CD8-positive, alpha-beta memory T cell (primary cell): ENCODE measurements at regions not wholly inside any gene's neighbourhood (a gene's known extent, or its start where the extent isn't known, plus 50 kb on each side); places are given as distances from the start of the nearest gene placed in this dataset.

Source experiments
- CTCF ChIA-PET: fragments of 350-600 bp; sonication (Branson Sonifier 250); formaldehyde crosslinking; loops from one replicate; lab custom pipeline; 2021; ENCODE audit warnings: antibody characterized with exemption; lab: Charles Lee
- POLR2A ChIA-PET: fragments of 350-600 bp; sonication (Branson Sonifier 250); formaldehyde crosslinking; loops from one replicate; lab custom pipeline; 2021; ENCODE audit warnings: antibody characterized with exemption; lab: Charles Lee
- DNase-seq, 5 donors: peaks; one replicate each; pipeline versions ENCODE4 v3.0.0 to v3.0.0-alpha.2; 2020 to 2022; ENCODE audit warnings: mixed read lengths in 1 of 5
- H3K27ac ChIP-seq: one replicate; pipeline ENCODE4 v1.7.0; 2013; ENCODE audit warnings: low read depth, mild to moderate bottlenecking, low read length, moderate library complexity
- H3K27me3 ChIP-seq: 2 replicates; pipeline ENCODE4 v1.7.0; 2013; ENCODE audit warnings: low read length, mild to moderate bottlenecking; ENCODE audit not compliant: insufficient read depth, poor library complexity, severe bottlenecking
- H3K36me3 ChIP-seq: 2 replicates; pipeline ENCODE4 v1.7.0; 2013; ENCODE audit warnings: mild to moderate bottlenecking, low read length, moderate library complexity; ENCODE audit not compliant: insufficient read depth
- H3K4me1 ChIP-seq: 2 replicates; pipeline ENCODE4 v1.7.0; 2013; ENCODE audit warnings: mild to moderate bottlenecking, low read length, moderate library complexity; ENCODE audit not compliant: insufficient read depth
- H3K4me3 ChIP-seq: 2 replicates; pipeline ENCODE4 v1.7.0; 2013; ENCODE audit warnings: mild to moderate bottlenecking, low read length
- H3K9me3 ChIP-seq: 2 replicates; pipeline ENCODE4 v1.7.0; 2013; ENCODE audit warnings: mild to moderate bottlenecking, low read length
- H3K27ac Mint-ChIP-seq, 8 donors: one replicate each; pipeline ENCODE4 v1.8.0; 2020 to 2021; ENCODE audit warnings: mixed read lengths in 8 of 8, mild to moderate bottlenecking in 6 of 8, inconsistent platforms in 3 of 8, moderate library complexity in 3 of 8
- H3K27me3 Mint-ChIP-seq, 2 donors: one replicate each; pipeline ENCODE4 v1.8.0; 2020 to 2021; ENCODE audit warnings: mixed read lengths in 2 of 2, mild to moderate bottlenecking in 1 of 2, moderate library complexity in 1 of 2
- H3K36me3 Mint-ChIP-seq, 3 donors: one replicate each; pipeline ENCODE4 v1.8.0; 2020 to 2021; ENCODE audit warnings: mixed read lengths in 3 of 3, inconsistent platforms in 1 of 3, mild to moderate bottlenecking in 1 of 3
- H3K4me1 Mint-ChIP-seq, 3 donors: one replicate each; pipeline ENCODE4 v1.8.0; 2020 to 2021; ENCODE audit warnings: mixed read lengths in 3 of 3, inconsistent platforms in 1 of 3, mild to moderate bottlenecking in 1 of 3
- H3K4me3 Mint-ChIP-seq, 7 donors: one replicate each; pipeline ENCODE4 v1.8.0; 2020 to 2021; ENCODE audit warnings: mixed read lengths in 7 of 7, mild to moderate bottlenecking in 6 of 7, moderate library complexity in 4 of 7, inconsistent platforms in 2 of 7
- H3K9me3 Mint-ChIP-seq, 5 donors: one replicate each; pipeline ENCODE4 v1.8.0; 2020 to 2022; ENCODE audit warnings: mixed read lengths in 5 of 5, mild to moderate bottlenecking in 3 of 5, moderate library complexity in 2 of 5, inconsistent platforms in 1 of 5

- ChIA-PET CTCF (interaction anchor here (0.6 kb wide), 1 partner anchor 871 kb away, joined by 3 read pairs; no protein-coding TSS in a partner anchor), POLR2A (no interaction called here)
These were observed 1293.9 kb downstream of the NCAM2 start for GRCh38 chr21:22292144-22292543.

GRCh38 chr21:22297575-22297974 lies 1299.4 kb downstream of the NCAM2 start:
- Histone ChIP-seq H3K4me3 (no peak overlapping the region), H3K9me3 (no peaks in the 10 kb centered on the region), H3K27ac (no peak overlapping the region), H3K4me1 (peaks cover 4% of the 10 kb centered on the region), H3K36me3 (no peaks in the 10 kb centered on the region), H3K27me3 (no peaks in the 10 kb centered on the region)
- Mint-ChIP-seq H3K36me3 (no peaks in the 10 kb centered on the region), H3K27ac (no peak overlapping the region), H3K4me3 (no peak overlapping the region), H3K27me3 (no peaks in the 10 kb centered on the region), H3K9me3 (peaks cover 0 to 17% (median 4%) of the 10 kb centered on the region in 5 donors), H3K4me1 (no peaks in the 10 kb centered on the region)
- no peak for DNase-seq
- ChIA-PET CTCF (no interaction called here), POLR2A (no interaction called here)

More at GRCh38 chr21:22292144-22292543, 1293.9 kb downstream of the NCAM2 start:
- Mint-ChIP-seq H3K27me3 (no peaks in the 10 kb centered on the region), H3K4me1 (no peaks in the 10 kb centered on the region), H3K9me3 (peaks cover 0 to 15% (median 7%) of the 10 kb centered on the region in 5 donors), H3K36me3 (no peaks in the 10 kb centered on the region), H3K4me3 (no peak overlapping the region), H3K27ac (no peak overlapping the region)
- Histone ChIP-seq H3K27me3 (no peaks in the 10 kb centered on the region), H3K4me1 (no peaks in the 10 kb centered on the region), H3K4me3 (no peak overlapping the region), H3K9me3 (no peaks in the 10 kb centered on the region), H3K27ac (no peak overlapping the region), H3K36me3 (no peaks in the 10 kb centered on the region)
- no peak for DNase-seq

- H3K4me1 ChIP-seq: no peaks in the 10 kb centered on the region
- peaks cover 3 to 19% (median 14%) of the 10 kb centered on the region in 5 donors for H3K9me3 Mint-ChIP-seq
- no peak overlapping the region for H3K4me3 ChIP-seq
- no peak overlapping the region for H3K27ac ChIP-seq
- H3K27ac Mint-ChIP-seq: no peak overlapping the region
- POLR2A ChIA-PET: no interaction called here
- no peaks in the 10 kb centered on the region for H3K9me3 ChIP-seq
- CTCF ChIA-PET: no interaction called here
- H3K4me3 Mint-ChIP-seq: no peak overlapping the region
- no peaks in the 10 kb centered on the region for H3K36me3 Mint-ChIP-seq
- no peaks in the 10 kb centered on the region for H3K27me3 Mint-ChIP-seq
- no peak for DNase-seq
- H3K27me3 ChIP-seq: no peaks in the 10 kb centered on the region
- H3K4me1 Mint-ChIP-seq: no peaks in the 10 kb centered on the region
- H3K36me3 ChIP-seq: no peaks in the 10 kb centered on the region
These were observed 1313.7 kb downstream of the NCAM2 start for GRCh38 chr21:22311741-22312462.

- Histone ChIP-seq H3K4me3 (no peak overlapping the region), H3K27ac (no peak overlapping the region), H3K27me3 (no peaks in the 10 kb centered on the region), H3K9me3 (no peaks in the 10 kb centered on the region), H3K36me3 (no peaks in the 10 kb centered on the region), H3K4me1 (no peaks in the 10 kb centered on the region)
- CTCF ChIA-PET: no interaction called here
- H3K36me3 Mint-ChIP-seq: no peaks in the 10 kb centered on the region
- H3K4me3 Mint-ChIP-seq: no peak overlapping the region
- peaks cover 0 to 20% (median 11%) of the 10 kb centered on the region in 5 donors for H3K9me3 Mint-ChIP-seq
- no peaks in the 10 kb centered on the region for H3K4me1 Mint-ChIP-seq
- DNase-seq: no peak
- no peak overlapping the region for H3K27ac Mint-ChIP-seq
- POLR2A ChIA-PET: no interaction called here
- H3K27me3 Mint-ChIP-seq: no peaks in the 10 kb centered on the region
These were observed 1316.8 kb downstream of the NCAM2 start for GRCh38 chr21:22314963-22315362.

- Mint-ChIP-seq H3K27ac (no peak overlapping the region), H3K4me3 (no peak overlapping the region), H3K4me1 (no peaks in the 10 kb centered on the region), H3K9me3 (peaks cover 0 to 25% (median 6%) of the 10 kb centered on the region in 5 donors), H3K27me3 (no peaks in the 10 kb centered on the region), H3K36me3 (no peaks in the 10 kb centered on the region)
- ChIA-PET CTCF (no interaction called here), POLR2A (no interaction called here)
- Histone ChIP-seq H3K27me3 (no peaks in the 10 kb centered on the region), H3K4me3 (no peak overlapping the region), H3K9me3 (no peaks in the 10 kb centered on the region), H3K36me3 (no peaks in the 10 kb centered on the region), H3K4me1 (no peaks in the 10 kb centered on the region), H3K27ac (no peak overlapping the region)
- no peak for DNase-seq
These were observed 1321.2 kb downstream of the NCAM2 start for GRCh38 chr21:22319435-22319834.

GRCh38 chr21:22342889-22343288 lies 1344.7 kb downstream of the NCAM2 start:
- Histone ChIP-seq H3K4me1 (no peaks in the 10 kb centered on the region), H3K36me3 (no peaks in the 10 kb centered on the region), H3K4me3 (no peak overlapping the region), H3K27ac (no peak overlapping the region), H3K9me3 (no peaks in the 10 kb centered on the region), H3K27me3 (no peaks in the 10 kb centered on the region)
- POLR2A ChIA-PET: no interaction called here
- no peak overlapping the region for H3K4me3 Mint-ChIP-seq
- H3K27me3 Mint-ChIP-seq: no peaks in the 10 kb centered on the region
- peaks cover 12 to 38% (median 17%) of the 10 kb centered on the region in 5 donors for H3K9me3 Mint-ChIP-seq
- no peak for DNase-seq
- H3K27ac Mint-ChIP-seq: no peak overlapping the region
- CTCF ChIA-PET: no interaction called here
- no peaks in the 10 kb centered on the region for H3K36me3 Mint-ChIP-seq
- no peaks in the 10 kb centered on the region for H3K4me1 Mint-ChIP-seq

- H3K9me3 Mint-ChIP-seq: peaks cover 13 to 38% (median 18%) of the 10 kb centered on the region in 5 donors
- no peak for DNase-seq
- Histone ChIP-seq H3K27ac (no peak overlapping the region), H3K36me3 (no peaks in the 10 kb centered on the region), H3K4me1 (no peaks in the 10 kb centered on the region), H3K9me3 (no peaks in the 10 kb centered on the region), H3K27me3 (no peaks in the 10 kb centered on the region), H3K4me3 (no peak overlapping the region)
- no peak overlapping the region for H3K4me3 Mint-ChIP-seq
- H3K27ac Mint-ChIP-seq: no peak overlapping the region
- no peaks in the 10 kb centered on the region for H3K27me3 Mint-ChIP-seq
- no peaks in the 10 kb centered on the region for H3K4me1 Mint-ChIP-seq
- ChIA-PET CTCF (no interaction called here), POLR2A (no interaction called here)
- no peaks in the 10 kb centered on the region for H3K36me3 Mint-ChIP-seq
These were observed 1345.1 kb downstream of the NCAM2 start for GRCh38 chr21:22343303-22343702.

GRCh38 chr21:22343721-22344120 lies 1345.5 kb downstream of the NCAM2 start:
- Histone ChIP-seq H3K27me3 (no peaks in the 10 kb centered on the region), H3K9me3 (no peaks in the 10 kb centered on the region), H3K4me3 (no peak overlapping the region), H3K27ac (no peak overlapping the region), H3K4me1 (no peaks in the 10 kb centered on the region), H3K36me3 (no peaks in the 10 kb centered on the region)
- ChIA-PET POLR2A (no interaction called here), CTCF (no interaction called here)
- peaks cover 13 to 36% (median 17%) of the 10 kb centered on the region in 5 donors for H3K9me3 Mint-ChIP-seq
- no peak for DNase-seq
- no peak overlapping the region for H3K27ac Mint-ChIP-seq
- H3K27me3 Mint-ChIP-seq: no peaks in the 10 kb centered on the region
- H3K4me3 Mint-ChIP-seq: no peak overlapping the region
- H3K4me1 Mint-ChIP-seq: no peaks in the 10 kb centered on the region
- no peaks in the 10 kb centered on the region for H3K36me3 Mint-ChIP-seq
